ENCODE measurements at regions not wholly inside any gene's neighbourhood (a gene's known extent, or its start where the extent isn't known, plus 50 kb on each side); places are given as distances from the start of the nearest gene placed in this dataset.

GRCh38 chr21:41610042-41610839 is 102.3 kb upstream of the TMPRSS2 start:
- no peak for DNase-seq (ENCODE audit: low read depth)

- DNase-seq (ENCODE audit: low read depth) = no peak
These were observed 98.7 kb upstream of the TMPRSS2 start for GRCh38 chr21:41606706-41607105.

GRCh38 chr21:41605934-41606285 is 98.0 kb upstream of the TMPRSS2 start:
- no peak for DNase-seq (ENCODE audit: low read depth)

GRCh38 chr21:41605178-41605933 is 97.4 kb upstream of the TMPRSS2 start:
- no peak for DNase-seq (ENCODE audit: low read depth)

- DNase-seq (ENCODE audit: low read depth) = no peak
These were observed 96.7 kb upstream of the TMPRSS2 start for GRCh38 chr21:41604583-41605041.

- no peak for DNase-seq (ENCODE audit: low read depth)
These were observed 95.5 kb upstream of the TMPRSS2 start for GRCh38 chr21:41603476-41603875.

GRCh38 chr21:41602531-41602930 is 94.6 kb upstream of the TMPRSS2 start:
- DNase-seq (ENCODE audit: low read depth) = no peak

- DNase-seq (ENCODE audit: low read depth) = no peak
These were observed 93.8 kb upstream of the TMPRSS2 start for GRCh38 chr21:41601573-41602368.

- DNase-seq (ENCODE audit: low read depth) = no peak
These were observed 93.1 kb upstream of the TMPRSS2 start for GRCh38 chr21:41600961-41601572.

GRCh38 chr21:41600556-41600955 is 92.6 kb upstream of the TMPRSS2 start:
- no peak for DNase-seq (ENCODE audit: low read depth)

GRCh38 chr21:41600116-41600515 is 92.2 kb upstream of the TMPRSS2 start:
- DNase-seq (ENCODE audit: low read depth) = no peak

- DNase-seq (ENCODE audit: low read depth) = no peak
These were observed 90.8 kb upstream of the TMPRSS2 start for GRCh38 chr21:41598561-41599431.

- no peak for DNase-seq (ENCODE audit: low read depth)
These were observed 89.9 kb upstream of the TMPRSS2 start for GRCh38 chr21:41597811-41598231.

- no peak for DNase-seq (ENCODE audit: low read depth)
These were observed 89.3 kb upstream of the TMPRSS2 start for GRCh38 chr21:41597227-41597626.

GRCh38 chr21:41596241-41596925 is 88.4 kb upstream of the TMPRSS2 start:
- no peak for DNase-seq (ENCODE audit: low read depth)

GRCh38 chr21:41594268-41594667 is 86.3 kb upstream of the TMPRSS2 start:
- no peak for DNase-seq (ENCODE audit: low read depth)

- DNase-seq (ENCODE audit: low read depth) = no peak
These were observed 85.8 kb upstream of the TMPRSS2 start for GRCh38 chr21:41593760-41594138.

- DNase-seq (ENCODE audit: low read depth) = no peak
These were observed 85.2 kb upstream of the TMPRSS2 start for GRCh38 chr21:41593051-41593759.

- no peak for DNase-seq (ENCODE audit: low read depth)
These were observed 81.7 kb upstream of the TMPRSS2 start for GRCh38 chr21:41589620-41590175.

GRCh38 chr21:41589131-41589530 is 81.2 kb upstream of the TMPRSS2 start:
- DNase-seq (ENCODE audit: low read depth) = no peak
